HepG2 (cell line): ENCODE measurements at regions not wholly inside any gene's neighbourhood (a gene's known extent, or its start where the extent isn't known, plus 50 kb on each side); places are given as distances from the start of the nearest gene placed in this dataset.

Experiments used
- ATAC-seq: fragments of 200-7000 bp; cut with Tn5 transposase; 3 replicates; pipeline ENCODE4 v1.9.1; 2020; ENCODE audit warnings: mild to moderate bottlenecking, moderate library complexity
- BruUV-seq: library from RNA; stranded (reverse); fragments of 400-500 nt; replicated peaks from 2 replicates; lab custom pipeline; 2021; lab: Mats Ljungman, UMichigan
- CTCF ChIA-PET: fragments of 300-600 bp; formaldehyde crosslinking; extraction: SDS; loops from one replicate; lab custom pipeline; 2021; ENCODE audit warnings: low total read pairs, inconsistent platforms, low intra/inter-chr PET ratio; lab: Yijun Ruan, JAX
- POLR2A ChIA-PET: fragments of 350-600 bp; sonication (Branson Sonifier 250); formaldehyde crosslinking; loops from one replicate; lab custom pipeline; 2020; ENCODE audit warnings: antibody characterized with exemption, inconsistent platforms; lab: Yijun Ruan, JAX
- DNase-seq: peaks from one replicate; pipeline ENCODE4 v3.0.0-alpha.2; 2015; ENCODE audit warnings: low spot score
- FAIRE-seq: peaks from 3 replicates; lab custom pipeline; 2011; peaks lifted over from hg19 to GRCh38; lab: Jason Lieb, UNC
- H2AFZ ChIP-seq: one replicate; pipeline ENCODE4 v1.6.1; 2011; ENCODE audit warnings: low read length, inconsistent platforms
- H3K27ac ChIP-seq: fragments of 300-600 bp; 3 replicates; pipeline ENCODE4 v1.8.0; 2011; ENCODE audit warnings: mixed run types, mild to moderate bottlenecking, mixed read lengths, low read length, inconsistent platforms; ENCODE audit not compliant: insufficient read depth; ENCODE audit errors: extremely low read length
- H3K27me3 ChIP-seq, 2 experiments: fragments of 200-600 bp in 1 of 2; 2 replicates in 1 of 2; 3 replicates in 1 of 2; pipeline versions ENCODE4 v1.6.0 to v1.8.0; 2011; ENCODE audit warnings: low read length in 2 of 2, mild to moderate bottlenecking in 2 of 2, moderate library complexity in 2 of 2, inconsistent platforms in 1 of 2; ENCODE audit not compliant: insufficient read depth in 2 of 2, control insufficient read depth in 1 of 2
- H3K36me3 ChIP-seq, 2 experiments: fragments of 200-600 bp in 1 of 2; replicated peaks in 1 of 2; 2 replicates in 1 of 2; 3 replicates in 1 of 2; pipeline versions ENCODE4 v1.5.1 to v1.8.0; 2011; ENCODE audit warnings: low read length in 2 of 2, inconsistent platforms in 1 of 2; ENCODE audit not compliant: insufficient read depth in 2 of 2, control insufficient read depth in 1 of 2
- H3K4me1 ChIP-seq: 2 replicates; pipeline ENCODE4 v1.5.1; 2012; ENCODE audit warnings: low read length, inconsistent platforms; ENCODE audit not compliant: insufficient read depth
- H3K4me2 ChIP-seq: 2 replicates; pipeline ENCODE4 v1.6.0; 2011; ENCODE audit warnings: low read depth, low read length, inconsistent platforms
- H3K4me3 ChIP-seq, 3 experiments: fragments of 200-600 bp in 1 of 3; sonication (generic), shearing (Covaris generic) in 1 of 3; replicated peaks in 1 of 3; 2 replicates each; pipeline ENCODE4 v1.5.1; 2011 to 2016; ENCODE audit warnings: low read length in 3 of 3, inconsistent platforms in 2 of 3, low read depth in 2 of 3, mild to moderate bottlenecking in 2 of 3, control low read depth in 1 of 3, mixed read lengths in 1 of 3; ENCODE audit not compliant: insufficient read depth in 1 of 3
- H3K79me2 ChIP-seq: one replicate; pipeline ENCODE4 v1.6.1; 2011; ENCODE audit warnings: low read length, inconsistent platforms; ENCODE audit not compliant: insufficient read depth
- H3K9ac ChIP-seq: 2 replicates; pipeline ENCODE4 v1.6.0; 2011; ENCODE audit warnings: mild to moderate bottlenecking, low read depth, low read length, inconsistent platforms; ENCODE audit not compliant: insufficient read depth
- H3K9me3 ChIP-seq: 2 replicates; pipeline ENCODE4 v1.5.1; 2012; ENCODE audit warnings: mild to moderate bottlenecking, low read length
- H4K20me1 ChIP-seq: 2 replicates; pipeline ENCODE4 v1.6.0; 2011; ENCODE audit warnings: inconsistent platforms, mild to moderate bottlenecking, low read length, moderate library complexity; ENCODE audit not compliant: insufficient read depth
- FOXC1 ChIP-seq: sonication (generic); formaldehyde crosslinking; IDR thresholded peaks from 2 replicates; pipeline ENCODE4 v1.8.0; 2022; ENCODE audit warnings: mild to moderate bottlenecking, missing genetic modification reagents, borderline replicate concordance
- HMGA1 ChIP-seq: sonication (generic); formaldehyde crosslinking; conservative IDR thresholded peaks from 2 replicates; pipeline ENCODE4 v1.4.0; 2020; ENCODE audit warnings: missing genetic modification reagents
- HOMEZ ChIP-seq: IDR thresholded peaks from 2 replicates; pipeline ENCODE4 v1.6.1; 2016; ENCODE audit warnings: low read depth
- KMT2B ChIP-seq: IDR thresholded peaks from 2 replicates; pipeline ENCODE4 v1.6.1; 2016; ENCODE audit warnings: missing genetic modification reagents, missing compliant biosample characterization
- MBD4 ChIP-seq: IDR thresholded peaks from 2 replicates; pipeline ENCODE4 v1.6.1; 2012; ENCODE audit warnings: low read length, inconsistent platforms, borderline replicate concordance
- NCOA1 ChIP-seq: sonication (generic); formaldehyde crosslinking; IDR thresholded peaks from 2 replicates; pipeline ENCODE4 v1.9.0; 2021; ENCODE audit warnings: missing genetic modification reagents
- NFRKB ChIP-seq: fragments of 450-650 bp; IDR thresholded peaks from 2 replicates; pipeline ENCODE4 v1.6.1; 2017
- SIN3B ChIP-seq: fragments of 150-350 bp; IDR thresholded peaks from 2 replicates; pipeline ENCODE4 v1.6.1; 2014; ENCODE audit warnings: low read length
- TEAD3 ChIP-seq: optimal IDR thresholded peaks from 2 replicates; pipeline ENCODE3; 2016; ENCODE audit warnings: borderline replicate concordance
- ZBTB21 ChIP-seq: sonication (generic); formaldehyde crosslinking; IDR thresholded peaks from 2 replicates; pipeline ENCODE4 v1.4.0; 2020; ENCODE audit warnings: missing genetic modification reagents
- ZBTB26 ChIP-seq: IDR thresholded peaks from 2 replicates; pipeline ENCODE4 v1.6.1; 2016; ENCODE audit warnings: missing compliant biosample characterization, missing genetic modification reagents, borderline replicate concordance
- ZNF251 ChIP-seq: sonication (generic); formaldehyde crosslinking; IDR thresholded peaks from 2 replicates; pipeline ENCODE4 v1.9.0; 2021; ENCODE audit warnings: mild to moderate bottlenecking, missing genetic modification reagents
- ZNF407 ChIP-seq: sonication (generic); formaldehyde crosslinking; IDR thresholded peaks from one replicate; pipeline ENCODE4 v1.5.1; 2020; ENCODE audit warnings: mild to moderate bottlenecking, missing genetic modification reagents; ENCODE audit errors: not compliant biosample characterization
- ZNF510 ChIP-seq: sonication (generic); formaldehyde crosslinking; IDR thresholded peaks from 2 replicates; pipeline ENCODE4 v1.4.0; 2020; ENCODE audit warnings: low read depth, mild to moderate bottlenecking, missing genetic modification reagents
- ZNF577 ChIP-seq: sonication (generic); formaldehyde crosslinking; IDR thresholded peaks from 2 replicates; pipeline ENCODE4 v1.4.0; 2020; ENCODE audit warnings: mild to moderate bottlenecking, low read depth, missing genetic modification reagents, borderline replicate concordance
- ZNF709 ChIP-seq: sonication (generic); formaldehyde crosslinking; IDR thresholded peaks from 2 replicates; pipeline ENCODE4 v1.5.0; 2020; ENCODE audit warnings: mild to moderate bottlenecking, missing genetic modification reagents
- WGBS: methylation state at CpG from one replicate; pipeline ENCODE4 v1.1.6; 2017; ENCODE audit warnings: low lambda C conversion rate; 5-methylcytosine and 5-hydroxymethylcytosine counted together
- in situ Hi-C: cut with HindIII; loops from 2 replicates; pipeline ENCODE4 v1.10.0; 2017; ENCODE audit warnings: low pct_unique_long_range_greater_than_20kb; ENCODE audit not compliant: extremely low pct_ligation_motif_present
- intact Hi-C: fragments of 100-400 bp; cut with micrococcal nuclease; formaldehyde crosslinking; loops from one replicate; pipeline ENCODE4 v1.10.0; 2022; ENCODE audit not compliant: unreplicated experiment

GRCh38 chr9:135023786-135024405 is 63.6 kb upstream of the OLFM1 start:
- CTCF ChIA-PET = no interaction called here
- POLR2A ChIA-PET = no interaction called here
- BruUV-seq = no TSS peak
- TF ChIP-seq ZBTB26 (CRISPR knock-in tag) = no peak
- no peak for TF ChIP-seq FOXC1
- TF ChIP-seq ZNF709 (CRISPR knock-in tag) = no peak
- no peak for TF ChIP-seq TEAD3 (CRISPR knock-in tag)
- TF ChIP-seq ZNF407 (CRISPR knock-in tag) = no peak
- TF ChIP-seq ZNF251 (CRISPR knock-in tag) = no peak
- no peak for TF ChIP-seq ZNF577 (CRISPR knock-in tag)
- no peak for TF ChIP-seq NFRKB
- no peak for TF ChIP-seq HOMEZ (CRISPR knock-in tag)
- TF ChIP-seq MBD4 = no peak
- TF ChIP-seq ZNF510 (CRISPR knock-in tag) = no peak
- no peak for TF ChIP-seq HMGA1
- no peak for TF ChIP-seq ZBTB21 (CRISPR knock-in tag)
- no peak for TF ChIP-seq SIN3B
- no peak for TF ChIP-seq NCOA1 (CRISPR knock-in tag)
- no peak for TF ChIP-seq KMT2B (CRISPR knock-in tag)

More at GRCh38 chr9:135023786-135024405, 63.6 kb upstream of the OLFM1 start:
- WGBS = 1% methylated on average over 15 of the region's 15 CpGs
- no peak overlapping the region for H3K9ac ChIP-seq
- no peaks in the 10 kb centered on the region for H3K9me3 ChIP-seq
- H3K4me2 ChIP-seq = no peak overlapping the region
- no peak overlapping the region for H3K4me3 ChIP-seq
- FAIRE-seq = no peak
- no peak for DNase-seq
- peaks cover 8 to 64% of the 10 kb centered on the region in 2 experiments; a peak in 4 of 5 replicates for H3K27me3 ChIP-seq
- in situ Hi-C loops = no loop called here
- intact Hi-C loops = no loop called here
- no peaks in the 10 kb centered on the region for H3K36me3 ChIP-seq
- no peaks in the 10 kb centered on the region for H3K79me2 ChIP-seq
- no peak overlapping the region for H3K27ac ChIP-seq
- H2AFZ ChIP-seq = no peak overlapping the region
- ATAC-seq = no peak
- no peaks in the 10 kb centered on the region for H4K20me1 ChIP-seq
- no peaks in the 10 kb centered on the region for H3K4me1 ChIP-seq
